Cortex of kidney (tissue), 1 donor: ENCODE measurements at regions not wholly inside any gene's neighbourhood (a gene's known extent, or its start where the extent isn't known, plus 50 kb on each side); places are given as distances from the start of the nearest gene placed in this dataset.

Experiments used
- DNase-seq: peaks from one replicate; lab custom pipeline; 2025; lab: John Stamatoyannopoulos, UW

DNA sequence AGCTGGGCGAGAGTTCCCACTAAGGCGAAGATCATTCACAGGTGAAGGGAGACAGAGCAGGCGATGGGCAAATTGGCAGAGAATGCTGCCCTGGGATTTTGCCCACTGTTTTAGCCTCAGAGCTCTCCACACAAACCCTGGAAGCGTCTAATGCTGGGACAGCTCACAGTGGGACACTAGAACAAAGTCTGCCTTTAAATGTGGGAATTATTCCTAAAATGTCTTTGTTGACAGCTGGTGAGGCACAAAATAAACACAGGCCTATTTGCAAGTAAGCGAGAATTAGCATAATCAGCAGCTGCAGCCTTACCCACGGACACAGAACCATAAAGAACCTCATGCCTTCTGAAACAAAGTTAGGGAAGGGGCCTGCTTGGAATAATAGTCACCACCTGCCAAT is 824.5 kb downstream of the AACS start:
- no peak for DNase-seq

DNA sequence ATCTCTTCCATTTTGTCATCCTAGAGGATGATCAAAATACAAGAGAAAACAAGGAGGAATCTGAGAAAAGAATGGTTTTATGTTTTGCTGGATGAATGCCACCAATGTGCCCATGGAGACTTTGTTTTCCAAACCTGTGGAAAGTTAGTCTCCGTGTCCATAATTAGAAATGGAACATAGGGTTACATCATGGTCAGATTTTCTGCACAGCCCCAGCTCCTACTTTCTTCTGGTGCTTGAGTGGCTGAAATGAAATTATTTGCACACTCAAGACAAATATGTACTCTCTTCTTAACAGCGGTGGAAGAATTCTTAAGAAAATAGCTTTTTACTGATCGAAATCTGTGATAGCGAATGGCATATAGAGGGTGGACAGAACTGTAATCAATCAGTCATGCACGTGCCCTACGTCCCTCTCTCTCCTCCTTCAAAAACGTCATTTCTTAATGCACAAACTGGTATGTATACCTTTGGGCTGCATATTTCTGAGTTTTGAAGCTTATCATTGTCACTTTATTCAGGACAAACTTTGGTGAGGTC is 825.2 kb downstream of the AACS start:
- DNase-seq: no peak

DNA sequence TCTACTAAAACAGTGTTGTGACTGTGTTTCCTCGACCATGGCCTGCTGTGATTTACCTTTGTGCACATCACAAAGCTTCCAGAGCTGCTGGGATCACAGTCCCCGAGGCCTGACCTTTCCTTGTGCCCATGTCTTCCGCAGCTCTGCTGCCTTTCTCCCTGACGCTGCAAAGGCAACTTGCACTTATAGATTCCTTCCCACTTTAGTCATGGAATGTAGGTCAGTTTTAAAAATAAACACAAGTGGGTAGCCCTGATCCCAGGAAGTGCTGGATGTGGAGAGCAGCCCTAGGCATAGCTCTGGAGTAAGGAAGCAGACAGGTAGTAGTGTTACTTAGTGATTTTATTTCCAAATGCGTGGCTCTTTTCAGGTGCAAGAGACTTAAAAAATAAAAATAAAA is 825.7 kb downstream of the AACS start:
- DNase-seq: no peak

DNA sequence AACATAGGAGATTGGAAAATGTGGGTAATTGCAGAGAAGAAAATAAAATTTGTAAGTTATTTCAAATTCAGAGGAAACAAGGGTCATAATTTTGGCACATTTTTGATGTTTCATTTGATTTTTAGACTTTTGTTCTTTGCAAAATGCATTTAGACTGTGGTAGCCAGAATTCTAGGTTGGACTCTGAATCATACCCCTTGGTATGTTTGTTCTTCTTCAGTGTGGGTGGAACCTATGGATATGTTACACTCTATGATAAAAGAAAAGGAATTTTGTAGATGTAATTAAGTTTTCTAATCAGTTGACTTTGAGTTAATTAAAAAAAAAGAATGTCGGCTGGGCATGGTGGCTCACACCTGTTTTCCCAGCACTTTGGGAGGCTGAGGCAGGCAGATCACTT is 827.0 kb downstream of the AACS start:
- no peak for DNase-seq

DNA sequence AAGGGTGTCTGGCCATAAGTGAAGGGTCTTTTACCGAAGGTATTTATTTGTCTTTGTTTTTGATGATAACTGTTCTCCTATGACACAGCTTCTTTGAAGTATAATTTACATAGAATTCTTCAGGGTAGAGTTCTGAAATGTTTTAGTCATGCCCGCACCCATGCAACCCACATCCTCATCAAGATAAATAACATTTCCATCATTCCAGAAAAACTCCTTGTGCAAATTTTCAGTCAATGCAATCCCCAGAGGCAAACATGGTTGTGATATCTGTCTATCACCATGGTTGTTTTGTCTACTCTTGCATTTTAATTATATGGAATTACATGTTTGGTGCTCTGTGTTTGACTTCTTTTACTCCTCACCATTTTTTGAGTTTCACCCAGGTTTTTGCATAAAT is 837.8 kb downstream of the AACS start:
- no peak for DNase-seq

DNA sequence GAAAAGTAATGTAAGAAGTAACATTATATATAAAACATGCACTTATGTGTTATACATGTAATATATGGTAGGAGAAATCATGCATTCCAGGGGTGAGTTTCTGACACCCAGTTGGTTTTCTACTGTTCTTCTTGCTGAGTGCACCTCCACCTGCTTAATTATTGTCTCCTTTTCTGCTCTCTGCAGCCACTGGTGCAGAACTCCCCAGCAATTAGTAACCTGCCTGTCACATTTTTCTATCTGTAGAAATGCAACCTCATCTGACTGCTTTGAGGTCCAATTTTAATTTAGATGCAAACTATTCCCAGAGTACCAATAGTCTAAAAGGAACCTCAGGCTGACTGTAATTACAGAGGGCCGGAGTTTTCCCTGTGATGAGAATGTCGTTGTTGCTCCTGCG is 842.1 kb downstream of the AACS start:
- DNase-seq: no peak

DNA sequence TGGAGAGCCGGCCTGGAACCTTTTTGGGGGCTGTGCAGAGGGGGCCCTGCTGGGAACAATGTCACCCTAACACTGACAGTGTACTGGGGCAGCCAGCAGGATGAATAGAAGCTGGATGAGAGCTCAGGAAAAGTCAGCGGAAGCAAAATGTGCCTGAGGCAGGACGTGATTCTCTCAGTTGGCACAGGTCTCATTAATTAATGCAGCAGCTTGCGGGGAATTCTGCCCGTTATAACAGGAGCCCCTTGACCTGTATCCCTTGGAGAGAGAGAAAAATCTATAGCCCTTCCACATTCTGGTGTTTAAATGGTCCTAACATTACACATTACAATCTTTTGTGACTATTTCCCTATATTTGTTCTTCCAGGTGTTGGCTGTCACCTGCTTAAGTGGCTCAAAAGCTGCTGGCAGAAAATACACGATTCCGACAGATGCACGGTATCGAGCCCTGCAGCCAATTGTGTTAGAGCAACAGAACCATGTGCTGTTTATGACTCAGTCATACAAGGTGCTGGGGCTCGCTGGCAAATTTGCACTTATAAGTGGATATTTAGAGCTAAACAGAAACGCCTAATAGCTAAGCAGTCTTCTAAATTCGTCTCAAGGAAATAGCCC is 854.7 kb downstream of the AACS start:
- DNase-seq: no peak

DNA sequence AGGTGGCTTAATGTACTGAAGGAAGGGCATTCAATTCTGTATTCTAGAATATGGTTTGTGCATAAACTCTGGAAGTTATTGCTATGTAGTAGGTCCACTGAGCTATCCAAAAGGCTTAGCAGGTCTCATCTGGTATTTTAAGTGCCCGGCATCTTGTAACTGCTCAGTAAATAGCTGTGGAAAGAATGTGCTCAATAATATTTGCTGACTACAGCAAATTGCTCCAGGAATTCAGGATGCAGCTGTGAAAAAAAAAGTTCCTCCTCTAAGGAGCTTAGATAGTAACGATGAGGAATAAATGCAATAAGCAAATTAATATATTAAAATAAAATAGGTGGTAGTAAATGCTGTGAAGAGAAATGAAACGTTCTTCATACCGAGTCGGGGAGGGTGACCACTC is 857.1 kb downstream of the AACS start:
- DNase-seq: no peak

DNA sequence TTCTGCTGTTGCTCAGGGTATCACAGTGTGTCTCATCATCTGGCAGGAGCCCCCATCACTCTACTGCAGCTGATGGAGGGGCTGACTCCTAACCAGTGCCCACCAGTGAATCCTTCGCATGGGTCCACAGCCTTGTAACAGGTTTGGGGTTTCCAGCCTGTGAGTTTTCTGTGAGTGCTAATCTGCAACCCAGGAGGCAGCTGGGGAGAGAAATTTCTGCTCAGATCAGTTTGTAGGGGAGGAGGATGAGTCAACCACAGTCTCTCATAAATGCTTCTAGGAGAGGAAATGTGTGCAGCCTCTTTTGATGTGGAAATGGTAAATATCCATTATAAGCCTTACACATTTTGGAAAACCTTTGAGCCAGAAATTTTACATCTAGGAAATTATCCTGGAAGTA is 871.3 kb downstream of the AACS start:
- DNase-seq: no peak

DNA sequence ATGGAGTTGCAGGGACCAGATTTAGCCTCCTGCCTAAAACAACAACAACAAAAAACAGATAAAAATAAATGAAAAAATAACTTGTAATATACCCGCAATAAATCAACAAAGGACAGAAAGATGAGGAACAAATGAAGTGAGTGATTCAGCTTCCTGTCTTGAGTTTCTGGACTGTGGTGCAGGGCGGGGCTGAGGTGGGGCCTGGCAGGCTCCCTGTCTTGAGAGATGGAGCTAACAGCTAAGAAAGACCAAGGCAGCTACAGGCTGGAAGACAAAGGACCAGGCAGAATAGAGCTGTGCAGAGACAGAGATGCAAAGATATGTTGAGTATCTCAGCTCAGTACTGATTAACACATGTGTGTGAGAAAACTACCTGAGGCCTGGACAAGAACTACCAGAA is 879.2 kb downstream of the AACS start:
- no peak for DNase-seq

DNA sequence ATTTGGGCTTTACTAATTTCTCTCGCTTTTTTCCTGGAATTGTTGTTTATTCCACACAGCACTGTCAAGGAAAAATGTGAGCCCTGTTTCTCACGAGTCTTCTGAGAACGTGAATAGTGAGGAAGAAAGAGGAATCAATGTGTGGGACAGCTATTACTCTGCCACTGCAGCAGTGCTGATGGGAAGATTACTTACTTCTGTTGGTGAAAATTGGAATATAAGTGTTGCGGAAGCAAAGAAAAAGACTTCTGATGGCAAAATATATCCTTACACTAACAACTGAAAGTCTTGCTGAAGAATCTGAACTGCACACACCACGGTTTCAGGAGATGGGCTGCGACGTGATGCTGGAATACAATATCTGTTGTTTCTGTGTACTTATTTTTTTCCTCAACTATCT is 884.2 kb downstream of the AACS start:
- no peak for DNase-seq

DNA sequence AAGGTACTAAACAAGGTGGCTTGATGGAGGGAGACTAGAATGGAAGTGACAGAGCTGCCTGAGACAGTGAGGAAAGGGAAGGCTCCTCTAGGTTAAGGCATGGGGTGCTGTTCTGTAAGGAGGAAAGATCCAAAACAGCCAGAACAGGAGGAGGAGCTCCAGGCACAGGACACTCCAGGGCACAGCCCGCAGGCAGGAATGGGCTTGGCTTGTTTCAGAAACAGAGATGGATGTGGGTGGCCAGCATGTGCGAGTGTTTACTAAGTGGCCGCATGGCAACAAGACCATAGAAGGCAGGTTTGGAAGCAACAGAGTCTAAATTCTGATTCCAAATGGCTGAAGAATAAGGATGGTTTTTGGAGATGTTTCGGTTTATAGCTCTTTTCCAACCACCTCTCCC is 889.1 kb downstream of the AACS start:
- no peak for DNase-seq

DNA sequence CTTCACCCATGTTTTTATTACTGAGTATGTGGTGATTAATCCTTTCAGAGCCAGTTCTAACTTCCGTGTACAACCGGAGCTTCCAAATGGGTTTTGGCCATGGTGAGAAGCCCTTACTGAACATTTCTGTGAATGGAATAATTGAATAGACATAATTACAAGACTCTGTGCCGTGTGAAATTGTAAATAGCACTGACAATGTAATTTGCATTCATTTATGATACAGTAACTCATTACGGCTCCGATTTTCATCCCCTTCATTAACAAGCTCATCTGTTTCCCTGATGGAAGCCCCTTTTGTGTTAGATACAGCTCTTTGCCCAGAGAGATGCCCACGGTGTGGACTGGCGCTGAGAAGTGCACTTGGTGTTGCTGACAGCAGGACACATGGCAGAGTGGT is 891.0 kb downstream of the AACS start:
- no peak for DNase-seq

DNA sequence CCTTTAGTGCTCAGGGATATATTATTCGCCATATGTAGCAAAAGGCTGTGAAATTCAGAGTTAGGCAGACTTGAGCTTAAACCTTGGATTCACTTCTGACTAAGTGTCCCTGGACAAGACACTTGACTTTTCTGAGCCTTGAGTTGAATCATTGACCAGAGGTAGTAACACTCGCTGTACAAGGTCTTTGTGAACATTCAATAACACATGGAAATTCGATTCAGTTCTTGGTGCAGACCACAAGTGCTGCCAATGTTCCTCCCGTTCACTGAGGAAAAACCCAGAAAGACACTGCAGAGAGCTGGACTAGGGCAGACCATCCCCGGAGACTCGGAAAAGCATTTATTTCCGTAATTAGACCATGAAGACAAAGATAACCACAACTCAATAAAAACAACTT is 901.4 kb downstream of the AACS start:
- DNase-seq: no peak

DNA sequence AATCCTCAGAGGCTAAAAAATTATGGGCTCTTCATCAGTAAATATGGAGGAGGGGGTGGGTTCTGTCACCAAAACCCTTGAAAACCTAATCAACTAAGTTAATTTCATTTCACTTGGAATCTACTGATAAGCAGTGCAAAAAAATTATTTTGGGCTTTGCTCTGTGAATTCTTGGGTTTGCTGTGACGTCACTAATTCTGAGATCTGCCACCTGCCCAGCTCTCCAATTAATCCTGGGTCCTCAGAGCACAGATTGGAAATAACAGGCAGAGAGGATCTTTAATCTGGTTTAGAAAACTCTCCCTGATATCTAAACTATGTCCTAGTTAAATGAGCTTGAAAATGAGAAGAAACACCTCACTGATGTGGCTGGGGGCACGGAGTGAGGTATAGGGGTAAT is 903.2 kb downstream of the AACS start:
- DNase-seq: no peak

DNA sequence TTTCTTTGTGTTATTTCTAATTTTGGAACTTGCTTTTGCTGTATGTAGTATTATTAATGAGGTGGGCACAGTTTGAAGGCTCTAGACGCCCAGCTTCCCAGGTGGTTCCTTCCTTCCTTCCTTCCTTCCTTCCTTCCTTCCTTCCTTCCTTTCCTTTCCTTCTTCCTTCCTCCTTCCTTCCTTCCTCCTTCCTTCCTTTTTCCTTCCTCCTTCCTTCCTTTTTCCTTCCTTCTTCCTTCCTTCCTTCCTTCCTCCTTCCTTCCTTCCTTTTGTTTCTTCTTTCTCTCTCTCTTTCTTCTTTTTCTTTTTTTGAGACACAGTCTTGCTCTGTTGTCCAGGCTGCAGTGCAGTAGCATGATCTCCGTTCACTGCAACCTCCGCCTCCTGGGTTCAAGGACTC is 906.7 kb downstream of the AACS start:
- DNase-seq: no peak

DNA sequence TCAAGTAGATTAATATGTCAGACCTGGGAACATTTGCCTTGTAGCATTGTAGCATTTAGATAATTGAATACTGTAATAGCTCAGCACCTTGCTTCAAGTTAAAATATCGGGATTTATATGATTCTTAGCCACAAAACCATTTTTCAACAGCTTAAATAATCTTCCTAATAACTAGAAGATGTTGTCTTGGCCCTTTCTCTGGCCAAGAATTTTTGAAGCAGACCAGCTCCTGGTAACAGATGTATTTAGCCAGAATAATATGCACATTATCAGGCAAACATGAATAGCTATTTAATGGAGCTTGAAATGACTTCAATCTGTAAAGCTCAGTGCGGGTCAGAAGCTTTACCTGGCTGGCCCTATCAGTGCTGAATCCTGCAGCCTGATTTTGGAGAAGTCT is 913.1 kb downstream of the AACS start:
- no peak for DNase-seq

DNA sequence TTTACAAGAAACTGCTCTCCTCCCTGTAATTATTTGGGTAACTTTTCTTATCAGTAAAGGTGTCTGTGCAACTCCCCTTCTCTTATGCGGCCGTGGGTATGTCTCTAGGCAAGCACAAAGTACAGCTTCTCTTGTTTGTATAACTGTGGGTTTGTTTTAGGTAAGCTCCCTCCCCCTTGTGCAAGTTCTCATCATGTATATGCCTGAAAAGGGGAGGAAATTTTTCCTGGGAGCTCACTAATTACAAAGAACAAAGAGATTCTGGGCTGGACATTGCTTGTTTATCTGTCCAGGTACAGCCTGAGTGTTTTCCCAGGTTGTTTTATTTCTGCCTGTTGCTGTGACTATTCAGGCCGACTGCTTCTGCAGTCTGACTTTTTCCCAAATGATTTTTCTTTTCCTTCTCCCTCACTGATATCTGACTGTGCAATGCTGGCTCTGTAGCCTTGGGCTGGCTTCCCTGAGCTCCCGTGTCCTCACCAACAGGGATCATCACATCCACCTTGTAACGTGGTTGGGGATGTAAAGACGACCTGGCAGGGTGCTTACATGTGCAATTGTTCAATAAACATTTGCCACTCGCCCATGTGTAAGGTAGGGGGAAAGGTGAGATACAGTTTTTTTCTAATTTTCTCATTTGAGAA is 916.5 kb downstream of the AACS start:
- DNase-seq: no peak

DNA sequence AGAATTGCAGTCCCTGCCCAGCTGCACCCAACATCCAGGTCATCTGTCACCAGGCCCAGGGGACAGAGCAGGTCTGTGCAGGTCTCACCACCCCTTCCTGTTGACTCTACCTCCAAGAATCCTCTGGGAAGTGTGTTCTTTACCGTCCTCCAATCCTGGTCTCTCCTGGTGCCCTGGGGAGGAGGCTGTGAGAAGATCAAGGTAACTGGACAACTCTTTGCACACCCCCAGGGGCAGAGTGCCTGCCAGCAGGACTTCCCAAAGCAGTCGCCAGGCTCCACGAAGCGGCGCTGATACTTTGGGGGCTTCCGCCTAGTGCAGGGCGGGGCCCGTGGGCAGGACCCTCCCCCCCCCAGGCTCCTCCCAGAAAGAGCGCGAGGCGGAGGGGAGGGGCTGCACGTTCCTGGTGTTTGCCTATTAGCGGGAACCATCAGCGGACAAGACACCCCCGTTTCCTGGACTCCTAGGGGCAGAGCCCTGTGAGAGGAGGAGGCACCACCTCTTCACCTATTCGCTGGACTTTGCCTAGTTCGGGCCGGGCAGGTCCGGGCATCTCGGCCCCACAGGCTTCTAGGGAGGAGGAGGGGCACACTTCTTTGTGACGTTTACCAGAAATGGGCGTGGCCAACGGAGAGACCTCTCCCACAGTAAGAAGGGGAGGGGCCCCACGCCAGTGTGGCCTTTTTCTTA is 918.0 kb downstream of the AACS start:
- no peak for DNase-seq

DNA sequence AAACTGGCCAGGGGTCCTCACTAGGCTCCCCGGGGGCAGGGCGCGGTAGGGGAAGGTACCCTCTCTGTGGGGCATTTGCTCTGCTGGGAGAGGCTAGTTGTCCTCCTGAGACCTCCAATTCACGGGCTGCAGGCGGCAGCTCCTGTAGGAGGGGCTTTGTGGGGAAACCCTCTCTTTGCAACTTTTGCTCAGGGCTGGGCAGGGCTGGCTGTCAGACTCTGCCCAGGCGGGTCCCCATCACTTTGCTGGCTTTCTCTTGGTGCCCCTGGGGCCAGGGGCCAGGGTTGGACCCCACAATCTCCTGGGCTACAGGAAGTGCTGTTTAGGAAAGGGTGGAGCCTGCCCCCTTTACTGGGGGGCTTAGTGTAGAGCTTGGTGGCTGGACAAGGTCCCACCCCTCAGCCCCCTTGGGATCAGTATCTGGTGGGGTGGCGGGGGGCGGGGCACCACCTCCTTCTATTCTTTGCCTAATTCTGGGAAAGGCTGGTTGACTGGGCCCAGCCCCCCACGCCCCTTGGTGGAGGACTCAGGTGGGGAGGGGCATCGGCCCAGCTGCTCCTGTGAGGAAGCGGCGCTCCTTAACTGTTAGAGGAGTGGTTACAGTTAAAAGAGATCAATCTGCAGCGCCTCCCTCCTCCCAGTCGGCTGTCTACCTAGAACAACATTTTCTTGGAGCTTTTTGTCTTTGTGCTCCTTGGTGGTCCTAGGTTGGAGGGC is 918.7 kb downstream of the AACS start:
- no peak for DNase-seq

DNA sequence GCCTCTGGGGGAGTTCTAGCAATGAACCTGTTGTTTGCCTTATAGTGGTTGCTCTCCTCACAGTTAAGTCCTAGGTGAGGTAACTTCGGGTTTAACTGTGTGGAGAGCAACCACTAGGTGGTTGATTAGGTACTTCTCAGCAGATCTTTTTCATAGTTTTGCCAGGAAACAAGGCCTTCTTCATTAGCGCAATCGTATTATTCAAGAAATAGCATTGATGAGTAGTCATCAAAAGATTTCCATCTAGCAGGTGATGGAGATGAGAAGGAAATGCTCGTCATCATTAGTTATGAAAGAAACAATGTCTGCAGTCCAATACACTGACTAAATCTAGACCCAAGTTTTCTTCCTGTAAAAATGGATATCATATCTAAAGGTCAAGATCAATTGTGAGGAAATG is 923.3 kb downstream of the AACS start:
- no peak for DNase-seq

DNA sequence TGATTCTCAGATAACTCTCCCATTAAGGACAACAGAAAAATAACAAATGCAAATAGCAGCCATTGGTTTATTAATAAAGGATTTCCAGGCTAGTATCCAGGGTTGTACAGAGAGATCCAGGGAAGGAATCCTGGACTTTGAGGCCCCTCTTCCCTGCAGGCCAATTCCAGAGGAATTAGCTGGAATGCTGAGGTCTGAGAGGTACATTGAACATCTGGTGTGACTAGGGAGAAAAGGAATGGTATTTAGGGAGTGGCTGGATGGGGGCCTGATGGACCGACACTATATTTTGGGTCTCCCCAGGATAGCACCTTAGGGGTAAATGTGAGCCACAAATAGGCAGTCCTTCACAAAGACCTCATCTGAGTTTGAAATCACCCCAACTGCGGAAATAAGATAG is 924.5 kb downstream of the AACS start:
- no peak for DNase-seq

DNA sequence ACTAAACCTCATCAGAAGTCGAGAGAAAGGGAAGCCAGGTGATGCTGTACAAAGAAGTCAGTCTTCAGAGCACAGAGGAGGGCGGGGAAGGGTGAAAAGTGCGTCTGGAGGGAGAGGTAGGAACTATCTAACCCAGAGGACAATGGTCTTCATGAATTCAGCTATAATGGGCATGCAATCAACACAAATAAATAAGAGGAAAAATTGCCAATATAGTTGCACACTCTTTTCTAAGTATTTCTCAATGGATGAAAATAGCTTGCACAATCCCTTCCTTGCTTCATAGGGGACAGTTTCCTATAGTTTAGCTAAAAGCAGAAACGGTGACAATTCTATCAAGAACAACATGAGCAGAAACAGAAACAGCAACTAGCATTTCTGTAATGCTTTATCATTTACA is 931.2 kb downstream of the AACS start:
- no peak for DNase-seq
